ENCODE measurements at regions not wholly inside any gene's neighbourhood (a gene's known extent, or its start where the extent isn't known, plus 50 kb on each side); places are given as distances from the start of the nearest gene placed in this dataset.

DNA sequence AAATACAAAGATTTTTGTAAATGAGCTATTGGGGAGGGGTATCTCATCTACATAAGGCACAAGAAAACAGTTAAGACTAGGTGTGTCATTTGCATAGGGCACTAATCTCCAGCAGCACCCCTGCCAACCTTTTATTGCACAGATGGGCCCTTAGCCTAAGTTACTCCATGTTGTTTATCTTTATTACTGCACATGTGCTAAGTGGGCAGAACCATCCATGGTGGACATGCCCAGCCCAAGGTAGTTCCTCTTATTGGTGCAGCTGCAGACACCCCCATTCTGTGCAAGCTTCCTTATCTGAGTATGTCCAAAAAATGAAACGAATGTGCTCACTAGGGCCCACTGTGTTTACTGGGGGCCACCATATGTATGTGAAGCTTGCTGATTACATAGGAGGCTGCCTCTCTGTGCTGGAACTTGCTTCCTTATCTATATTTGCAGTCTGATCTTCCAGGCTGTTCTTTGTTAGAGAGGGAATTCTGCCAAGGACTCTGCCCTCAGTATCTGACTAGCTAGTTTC lies 77.3 kb upstream of the NEK7 start:
- TF ChIP-seq, protein P1, sequence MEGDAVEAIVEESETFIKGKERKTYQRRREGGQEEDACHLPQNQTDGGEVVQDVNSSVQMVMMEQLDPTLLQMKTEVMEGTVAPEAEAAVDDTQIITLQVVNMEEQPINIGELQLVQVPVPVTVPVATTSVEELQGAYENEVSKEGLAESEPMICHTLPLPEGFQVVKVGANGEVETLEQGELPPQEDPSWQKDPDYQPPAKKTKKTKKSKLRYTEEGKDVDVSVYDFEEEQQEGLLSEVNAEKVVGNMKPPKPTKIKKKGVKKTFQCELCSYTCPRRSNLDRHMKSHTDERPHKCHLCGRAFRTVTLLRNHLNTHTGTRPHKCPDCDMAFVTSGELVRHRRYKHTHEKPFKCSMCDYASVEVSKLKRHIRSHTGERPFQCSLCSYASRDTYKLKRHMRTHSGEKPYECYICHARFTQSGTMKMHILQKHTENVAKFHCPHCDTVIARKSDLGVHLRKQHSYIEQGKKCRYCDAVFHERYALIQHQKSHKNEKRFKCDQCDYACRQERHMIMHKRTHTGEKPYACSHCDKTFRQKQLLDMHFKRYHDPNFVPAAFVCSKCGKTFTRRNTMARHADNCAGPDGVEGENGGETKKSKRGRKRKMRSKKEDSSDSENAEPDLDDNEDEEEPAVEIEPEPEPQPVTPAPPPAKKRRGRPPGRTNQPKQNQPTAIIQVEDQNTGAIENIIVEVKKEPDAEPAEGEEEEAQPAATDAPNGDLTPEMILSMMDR (IDR thresholded peaks at IDR 0.05) = no peak
- no peak for TF ChIP-seq POLR2A (IDR thresholded peaks at IDR 0.05)
